HTR-8/SVneo (cell line): ENCODE measurements at regions not wholly inside any gene's neighbourhood (a gene's known extent, or its start where the extent isn't known, plus 50 kb on each side); places are given as distances from the start of the nearest gene placed in this dataset.
A peak's percentile ranks its signal among the peaks of the same experiment; 100 is the strongest.

Source experiments
- DNase-seq: peaks from one replicate; pipeline ENCODE4 v3.0.0; 2011; ENCODE audit warnings: low spot score, mixed read lengths; ENCODE audit not compliant: insufficient read length
- FAIRE-seq: peaks from 2 replicates; lab custom pipeline; 2011; peaks lifted over from hg19 to GRCh38; lab: Jason Lieb, UNC

- DNase-seq (no peak), FAIRE-seq (no peak)
Observed at GRCh38 chr3:46091741-46092701, 64.7 kb upstream of the XCR1 start.

- FAIRE-seq (no peak), DNase-seq (no peak)
Observed at GRCh38 chr3:46091046-46091445, 63.8 kb upstream of the XCR1 start.

- DNase-seq (no peak), FAIRE-seq (no peak)
Observed at GRCh38 chr3:46090161-46090591, 62.9 kb upstream of the XCR1 start.

GRCh38 chr3:46089237-46090011 lies 62.1 kb upstream of the XCR1 start:
- FAIRE-seq: no peak
- DNase-seq: peak; percentile 14

- no peak for FAIRE-seq
- DNase-seq: peak; percentile 22
Observed at GRCh38 chr3:46087871-46088270, 60.6 kb upstream of the XCR1 start.

GRCh38 chr3:46086986-46087385 lies 59.7 kb upstream of the XCR1 start:
- DNase-seq (no peak), FAIRE-seq (no peak)

- FAIRE-seq (no peak), DNase-seq (no peak)
Observed at GRCh38 chr3:46086083-46086437, 58.8 kb upstream of the XCR1 start.

- DNase-seq (no peak), FAIRE-seq (no peak)
Observed at GRCh38 chr3:46085421-46086082, 58.3 kb upstream of the XCR1 start.

GRCh38 chr3:46083956-46084355 lies 56.7 kb upstream of the XCR1 start:
- DNase-seq (no peak), FAIRE-seq (no peak)

GRCh38 chr3:46082849-46083248 lies 55.6 kb upstream of the XCR1 start:
- FAIRE-seq: no peak

GRCh38 chr3:46082021-46082420 lies 54.7 kb upstream of the XCR1 start:
- FAIRE-seq (no peak), DNase-seq (no peak)

More at GRCh38 chr3:46082849-46083248, 55.6 kb upstream of the XCR1 start:
- DNase-seq: no peak

GRCh38 chr3:46080969-46081345 lies 53.7 kb upstream of the XCR1 start:
- FAIRE-seq (no peak), DNase-seq (no peak)

- FAIRE-seq (no peak), DNase-seq (no peak)
Observed at GRCh38 chr3:46080124-46080968, 53.1 kb upstream of the XCR1 start.

- peak; percentile 72 for FAIRE-seq
Observed at GRCh38 chr3:46078712-46079400, 51.6 kb upstream of the XCR1 start.

More at GRCh38 chr3:46078712-46079400, 51.6 kb upstream of the XCR1 start:
- peak; percentile 69 for DNase-seq
